Liver (tissue), 3 donors: ENCODE measurements at regions not wholly inside any gene's neighbourhood (a gene's known extent, or its start where the extent isn't known, plus 50 kb on each side); places are given as distances from the start of the nearest gene placed in this dataset.

Source experiments
- CTCF ChIP-seq: fragments of 150-350 bp; IDR thresholded peaks from 2 replicates; pipeline ENCODE4 v1.5.1; 2017; ENCODE audit warnings: improper control_type of control experiment, low read depth, low read length; ENCODE audit not compliant: missing input control
- EGR1 ChIP-seq, 2 donors: IDR thresholded peaks; 2 replicates each; pipeline ENCODE4 v1.6.1; 2016 to 2018; ENCODE audit warnings: antibody characterized with exemption in 2 of 2, low read depth in 2 of 2
- FOXA1 ChIP-seq: IDR thresholded peaks from 2 replicates; pipeline ENCODE4 v1.6.1; 2016; ENCODE audit warnings: antibody characterized with exemption
- GABPA ChIP-seq, 2 donors: IDR thresholded peaks in 1 of 2; conservative IDR thresholded peaks in 1 of 2; 2 replicates each; pipeline ENCODE4 v1.6.1; 2016; ENCODE audit warnings: antibody characterized with exemption in 2 of 2, mild to moderate bottlenecking in 1 of 2, moderate library complexity in 1 of 2
- HNF4A ChIP-seq, 2 donors: conservative IDR thresholded peaks; 2 replicates each; pipeline ENCODE4 v1.6.1; 2016; ENCODE audit warnings: antibody characterized with exemption in 2 of 2, mild to moderate bottlenecking in 2 of 2
- RAD21 ChIP-seq, 2 donors: IDR thresholded peaks; 2 replicates each; pipeline ENCODE4 v1.6.1; 2016; ENCODE audit warnings: antibody characterized with exemption in 2 of 2, mild to moderate bottlenecking in 2 of 2
- TF ChIP-seq, protein P1 (sequence below): IDR thresholded peaks from 2 replicates; pipeline ENCODE4 v1.6.1; 2016; ENCODE audit warnings: antibody characterized with exemption, mild to moderate bottlenecking
- TF ChIP-seq, protein P2 (sequence below): IDR thresholded peaks from 2 replicates; pipeline ENCODE4 v1.6.1; 2016; ENCODE audit warnings: antibody characterized with exemption
- TF ChIP-seq, protein P3 (sequence below): IDR thresholded peaks from 2 replicates; pipeline ENCODE4 v1.6.1; 2016; ENCODE audit warnings: antibody characterized with exemption
- donor health status: healthy.
- donor health status: healthy.

DNA sequence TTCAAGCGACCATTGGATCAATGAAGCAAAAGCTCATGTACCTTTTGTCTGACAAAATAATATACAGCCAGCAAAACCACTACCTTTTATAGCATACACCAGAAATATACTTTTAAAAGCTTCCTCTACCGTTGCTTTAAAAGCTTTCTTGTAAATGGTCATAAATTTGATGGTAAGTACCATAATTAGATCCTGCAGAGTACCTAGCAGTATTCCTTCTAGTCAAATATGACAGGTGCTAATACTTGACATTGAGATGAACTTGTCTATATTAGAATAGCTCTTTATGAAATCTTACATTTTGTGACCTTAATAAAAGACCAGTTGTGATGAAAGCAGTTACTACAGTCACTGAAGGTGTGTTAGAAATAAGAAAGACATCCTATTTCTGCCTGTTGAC, 340.5 kb upstream of the ANO3 start:
- TF ChIP-seq CTCF (no peak), GABPA (IDR thresholded peaks at IDR 0.05 in 1 of 2, conservative IDR thresholded peaks at IDR 0.05 in 1 of 2) (no peak), EGR1 (IDR thresholded peaks at IDR 0.05; ENCODE audit: low read depth in 2 of 2) (no peak), RAD21 (IDR thresholded peaks at IDR 0.05) (no peak), HNF4A (conservative IDR thresholded peaks at IDR 0.05) (no peak), FOXA1 (no peak)
- TF ChIP-seq, protein P1, sequence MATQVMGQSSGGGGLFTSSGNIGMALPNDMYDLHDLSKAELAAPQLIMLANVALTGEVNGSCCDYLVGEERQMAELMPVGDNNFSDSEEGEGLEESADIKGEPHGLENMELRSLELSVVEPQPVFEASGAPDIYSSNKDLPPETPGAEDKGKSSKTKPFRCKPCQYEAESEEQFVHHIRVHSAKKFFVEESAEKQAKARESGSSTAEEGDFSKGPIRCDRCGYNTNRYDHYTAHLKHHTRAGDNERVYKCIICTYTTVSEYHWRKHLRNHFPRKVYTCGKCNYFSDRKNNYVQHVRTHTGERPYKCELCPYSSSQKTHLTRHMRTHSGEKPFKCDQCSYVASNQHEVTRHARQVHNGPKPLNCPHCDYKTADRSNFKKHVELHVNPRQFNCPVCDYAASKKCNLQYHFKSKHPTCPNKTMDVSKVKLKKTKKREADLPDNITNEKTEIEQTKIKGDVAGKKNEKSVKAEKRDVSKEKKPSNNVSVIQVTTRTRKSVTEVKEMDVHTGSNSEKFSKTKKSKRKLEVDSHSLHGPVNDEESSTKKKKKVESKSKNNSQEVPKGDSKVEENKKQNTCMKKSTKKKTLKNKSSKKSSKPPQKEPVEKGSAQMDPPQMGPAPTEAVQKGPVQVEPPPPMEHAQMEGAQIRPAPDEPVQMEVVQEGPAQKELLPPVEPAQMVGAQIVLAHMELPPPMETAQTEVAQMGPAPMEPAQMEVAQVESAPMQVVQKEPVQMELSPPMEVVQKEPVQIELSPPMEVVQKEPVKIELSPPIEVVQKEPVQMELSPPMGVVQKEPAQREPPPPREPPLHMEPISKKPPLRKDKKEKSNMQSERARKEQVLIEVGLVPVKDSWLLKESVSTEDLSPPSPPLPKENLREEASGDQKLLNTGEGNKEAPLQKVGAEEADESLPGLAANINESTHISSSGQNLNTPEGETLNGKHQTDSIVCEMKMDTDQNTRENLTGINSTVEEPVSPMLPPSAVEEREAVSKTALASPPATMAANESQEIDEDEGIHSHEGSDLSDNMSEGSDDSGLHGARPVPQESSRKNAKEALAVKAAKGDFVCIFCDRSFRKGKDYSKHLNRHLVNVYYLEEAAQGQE, result no peak
- TF ChIP-seq, protein P2, sequence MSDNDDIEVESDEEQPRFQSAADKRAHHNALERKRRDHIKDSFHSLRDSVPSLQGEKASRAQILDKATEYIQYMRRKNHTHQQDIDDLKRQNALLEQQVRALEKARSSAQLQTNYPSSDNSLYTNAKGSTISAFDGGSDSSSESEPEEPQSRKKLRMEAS, result no peak
- TF ChIP-seq, protein P3, sequence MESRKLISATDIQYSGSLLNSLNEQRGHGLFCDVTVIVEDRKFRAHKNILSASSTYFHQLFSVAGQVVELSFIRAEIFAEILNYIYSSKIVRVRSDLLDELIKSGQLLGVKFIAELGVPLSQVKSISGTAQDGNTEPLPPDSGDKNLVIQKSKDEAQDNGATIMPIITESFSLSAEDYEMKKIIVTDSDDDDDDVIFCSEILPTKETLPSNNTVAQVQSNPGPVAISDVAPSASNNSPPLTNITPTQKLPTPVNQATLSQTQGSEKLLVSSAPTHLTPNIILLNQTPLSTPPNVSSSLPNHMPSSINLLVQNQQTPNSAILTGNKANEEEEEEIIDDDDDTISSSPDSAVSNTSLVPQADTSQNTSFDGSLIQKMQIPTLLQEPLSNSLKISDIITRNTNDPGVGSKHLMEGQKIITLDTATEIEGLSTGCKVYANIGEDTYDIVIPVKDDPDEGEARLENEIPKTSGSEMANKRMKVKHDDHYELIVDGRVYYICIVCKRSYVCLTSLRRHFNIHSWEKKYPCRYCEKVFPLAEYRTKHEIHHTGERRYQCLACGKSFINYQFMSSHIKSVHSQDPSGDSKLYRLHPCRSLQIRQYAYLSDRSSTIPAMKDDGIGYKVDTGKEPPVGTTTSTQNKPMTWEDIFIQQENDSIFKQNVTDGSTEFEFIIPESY, result no peak
